Natural killer cell (primary cell): ENCODE measurements at regions not wholly inside any gene's neighbourhood (a gene's known extent, or its start where the extent isn't known, plus 50 kb on each side); places are given as distances from the start of the nearest gene placed in this dataset.

Experiments used
- ATAC-seq, 3 donors: fragments of 150-1000 bp in 2 of 3; fragments of 200-7000 bp in 1 of 3; cut with Tn5 transposase; 1 replicate in 1 of 3; 2 replicates in 2 of 3; pipeline ENCODE4 v1.10.0; 2021; ENCODE audit warnings: mild to moderate bottlenecking in 2 of 3, moderate library complexity in 2 of 3
- DNase-seq, 2 donors: peaks; one replicate each; pipeline versions ENCODE4 v3.0.0 to v3.0.0-alpha.2; 2013 to 2021; ENCODE audit warnings: mixed read lengths in 1 of 2
- H3K27ac ChIP-seq: one replicate; pipeline ENCODE4 v1.5.1; 2013; ENCODE audit warnings: mild to moderate bottlenecking, low read length
- H3K27me3 ChIP-seq: one replicate; pipeline ENCODE4 v1.6.1; 2013; ENCODE audit warnings: low read length; ENCODE audit not compliant: control insufficient read depth, insufficient read depth
- H3K36me3 ChIP-seq: one replicate; pipeline ENCODE4 v1.6.1; 2013; ENCODE audit warnings: low read length; ENCODE audit not compliant: control insufficient read depth, insufficient read depth
- H3K4me1 ChIP-seq: one replicate; pipeline ENCODE4 v1.6.1; 2013; ENCODE audit warnings: low read length; ENCODE audit not compliant: control insufficient read depth, insufficient read depth
- H3K4me3 ChIP-seq: one replicate; pipeline ENCODE4 v1.5.1; 2013; ENCODE audit warnings: low read length
- H3K9me3 ChIP-seq: one replicate; pipeline ENCODE4 v1.6.1; 2013; ENCODE audit warnings: low read length; ENCODE audit not compliant: control insufficient read depth, insufficient read depth
- H3K27ac Mint-ChIP-seq, 2 donors: one replicate each; pipeline ENCODE4 v1.8.0; 2022; ENCODE audit warnings: mild to moderate bottlenecking in 2 of 2, mixed read lengths in 2 of 2, moderate library complexity in 1 of 2
- H3K27me3 Mint-ChIP-seq, 2 donors: one replicate each; pipeline ENCODE4 v1.8.0; 2022; ENCODE audit warnings: low read depth in 2 of 2, mixed read lengths in 2 of 2
- H3K36me3 Mint-ChIP-seq: one replicate; pipeline ENCODE4 v1.8.0; 2022; ENCODE audit warnings: mixed read lengths
- H3K4me1 Mint-ChIP-seq, 2 donors: one replicate each; pipeline ENCODE4 v1.8.0; 2022; ENCODE audit warnings: mixed read lengths in 2 of 2
- H3K4me3 Mint-ChIP-seq: one replicate; pipeline ENCODE4 v1.8.0; 2022; ENCODE audit warnings: mild to moderate bottlenecking, moderate library complexity, mixed read lengths
- H3K9me3 Mint-ChIP-seq, 2 donors: one replicate each; pipeline ENCODE4 v1.8.0; 2022; ENCODE audit warnings: mixed read lengths in 2 of 2
- WGBS: methylation state at CpG from one replicate; pipeline ENCODE4 v1.1.7; 2013; ENCODE audit warnings: missing lambda C conversion rate; ENCODE audit not compliant: insufficient coverage; 5-methylcytosine and 5-hydroxymethylcytosine counted together
- intact Hi-C: fragments of 100-400 bp; cut with micrococcal nuclease; formaldehyde crosslinking; loops from one replicate; pipeline ENCODE4 v1.14.2; 2022
- TF ChIP-seq, protein P1 (sequence below): fragments of 200-600 bp; IDR thresholded peaks from one replicate; pipeline ENCODE4 v1.8.0; 2022; ENCODE audit warnings: antibody characterized with exemption

DNA sequence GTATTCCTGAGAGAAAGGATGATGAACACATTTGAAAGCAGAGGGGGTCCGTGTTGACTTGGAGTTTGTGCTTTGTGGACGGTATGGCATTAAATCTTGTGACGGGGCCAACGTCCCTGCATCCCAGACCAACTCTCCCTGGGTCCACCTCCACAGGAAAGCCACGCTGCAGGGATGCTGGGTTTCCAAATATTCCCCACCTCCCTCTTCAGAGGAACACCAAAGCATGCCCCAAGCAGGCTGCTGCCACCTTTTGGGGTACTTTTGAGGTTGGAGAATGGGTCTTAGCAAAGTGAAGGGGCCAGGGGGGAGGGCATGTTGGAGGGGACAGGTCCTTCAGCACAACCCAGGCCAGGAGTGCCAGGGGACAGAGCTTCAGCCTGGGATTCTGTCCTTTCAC lies 504.4 kb downstream of the TCERG1L start:
- Histone ChIP-seq H3K27me3 (no peaks in the 10 kb centered on the region), H3K9me3 (no peaks in the 10 kb centered on the region), H3K27ac (no peak overlapping the region), H3K36me3 (no peaks in the 10 kb centered on the region), H3K4me1 (no peaks in the 10 kb centered on the region), H3K4me3 (no peak overlapping the region)
- ATAC-seq (no peak), DNase-seq (no peak)
- TF ChIP-seq, protein P1, sequence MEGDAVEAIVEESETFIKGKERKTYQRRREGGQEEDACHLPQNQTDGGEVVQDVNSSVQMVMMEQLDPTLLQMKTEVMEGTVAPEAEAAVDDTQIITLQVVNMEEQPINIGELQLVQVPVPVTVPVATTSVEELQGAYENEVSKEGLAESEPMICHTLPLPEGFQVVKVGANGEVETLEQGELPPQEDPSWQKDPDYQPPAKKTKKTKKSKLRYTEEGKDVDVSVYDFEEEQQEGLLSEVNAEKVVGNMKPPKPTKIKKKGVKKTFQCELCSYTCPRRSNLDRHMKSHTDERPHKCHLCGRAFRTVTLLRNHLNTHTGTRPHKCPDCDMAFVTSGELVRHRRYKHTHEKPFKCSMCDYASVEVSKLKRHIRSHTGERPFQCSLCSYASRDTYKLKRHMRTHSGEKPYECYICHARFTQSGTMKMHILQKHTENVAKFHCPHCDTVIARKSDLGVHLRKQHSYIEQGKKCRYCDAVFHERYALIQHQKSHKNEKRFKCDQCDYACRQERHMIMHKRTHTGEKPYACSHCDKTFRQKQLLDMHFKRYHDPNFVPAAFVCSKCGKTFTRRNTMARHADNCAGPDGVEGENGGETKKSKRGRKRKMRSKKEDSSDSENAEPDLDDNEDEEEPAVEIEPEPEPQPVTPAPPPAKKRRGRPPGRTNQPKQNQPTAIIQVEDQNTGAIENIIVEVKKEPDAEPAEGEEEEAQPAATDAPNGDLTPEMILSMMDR, result no peak
- intact Hi-C loops, result no loop called here
- Mint-ChIP-seq H3K4me3 (no peak overlapping the region), H3K27me3 (no peaks in the 10 kb centered on the region), H3K27ac (no peak overlapping the region), H3K9me3 (no peaks in the 10 kb centered on the region), H3K36me3 (no peaks in the 10 kb centered on the region), H3K4me1 (no peaks in the 10 kb centered on the region)
- 88% methylated on average over 5 of the region's 5 CpGs for WGBS

GRCh38 chr10:130807721-130808120 lies 503.8 kb downstream of the TCERG1L start:
- Mint-ChIP-seq H3K36me3 (no peaks in the 10 kb centered on the region), H3K4me3 (no peak overlapping the region), H3K4me1 (no peaks in the 10 kb centered on the region), H3K27ac (no peak overlapping the region), H3K27me3 (no peaks in the 10 kb centered on the region), H3K9me3 (no peaks in the 10 kb centered on the region)
- Histone ChIP-seq H3K4me1 (no peaks in the 10 kb centered on the region), H3K4me3 (no peak overlapping the region), H3K27me3 (no peaks in the 10 kb centered on the region), H3K36me3 (no peaks in the 10 kb centered on the region), H3K9me3 (no peaks in the 10 kb centered on the region), H3K27ac (no peak overlapping the region)
- TF ChIP-seq, protein P1, result no peak
- DNase-seq (no peak), ATAC-seq (no peak)
- 83% methylated on average over 9 of the region's 9 CpGs for WGBS
- intact Hi-C loops, result no loop called here

- H3K27ac Mint-ChIP-seq, result no peak overlapping the region
- Histone ChIP-seq H3K9me3 (no peaks in the 10 kb centered on the region), H3K4me1 (no peaks in the 10 kb centered on the region), H3K27ac (no peak overlapping the region), H3K4me3 (no peak overlapping the region), H3K36me3 (no peaks in the 10 kb centered on the region), H3K27me3 (no peaks in the 10 kb centered on the region)
- no peak for DNase-seq
- no peaks in the 10 kb centered on the region for H3K36me3 Mint-ChIP-seq
- no peak for ATAC-seq
- intact Hi-C loops, result no loop called here
- H3K4me3 Mint-ChIP-seq, result no peak overlapping the region
- no peaks in the 10 kb centered on the region for H3K4me1 Mint-ChIP-seq
- no peaks in the 10 kb centered on the region for H3K27me3 Mint-ChIP-seq
- H3K9me3 Mint-ChIP-seq, result no peaks in the 10 kb centered on the region
- WGBS, result 63% methylated on average over 5 of the region's 5 CpGs
- TF ChIP-seq, protein P1, result no peak
Measured at GRCh38 chr10:130808243-130808642, 503.3 kb downstream of the TCERG1L start.

GRCh38 chr10:130808686-130809085 lies 502.8 kb downstream of the TCERG1L start:
- H3K27ac ChIP-seq, result no peak overlapping the region
- no peak overlapping the region for H3K4me3 ChIP-seq
- Mint-ChIP-seq H3K4me1 (no peaks in the 10 kb centered on the region), H3K9me3 (no peaks in the 10 kb centered on the region), H3K4me3 (no peak overlapping the region), H3K27ac (no peak overlapping the region), H3K27me3 (no peaks in the 10 kb centered on the region), H3K36me3 (no peaks in the 10 kb centered on the region)
- no peaks in the 10 kb centered on the region for H3K4me1 ChIP-seq
- intact Hi-C loops, result no loop called here
- H3K27me3 ChIP-seq, result no peaks in the 10 kb centered on the region
- no peaks in the 10 kb centered on the region for H3K9me3 ChIP-seq
- 43% methylated on average over 4 of the region's 4 CpGs for WGBS
- ATAC-seq, result no peak
- DNase-seq, result no peak
- no peaks in the 10 kb centered on the region for H3K36me3 ChIP-seq
- TF ChIP-seq, protein P1, result no peak
